WTC11 (cell line): ENCODE measurements at regions not wholly inside any gene's neighbourhood (a gene's known extent, or its start where the extent isn't known, plus 50 kb on each side); places are given as distances from the start of the nearest gene placed in this dataset.

Experiments
- ATAC-seq: fragments of 200-7000 bp; cut with Tn5 transposase; 2 replicates; pipeline ENCODE4 v1.10.0; 2021; ENCODE audit warnings: mild to moderate bottlenecking, moderate library complexity
- CTCF ChIA-PET: fragments of 300-600 bp; sonication (Branson Sonifier 250); formaldehyde crosslinking; loops from one replicate; lab custom pipeline; 2021; ENCODE audit warnings: antibody characterized with exemption; lab: Charles Lee
- POLR2A ChIA-PET: fragments of 350-600 bp; sonication (Branson Sonifier 250); formaldehyde crosslinking; loops from one replicate; lab custom pipeline; 2021; ENCODE audit warnings: antibody characterized with exemption; lab: Charles Lee
- DNase-seq: peaks from one replicate; pipeline ENCODE4 v3.0.0; 2021; ENCODE audit warnings: low spot score
- H3K27ac Mint-ChIP-seq: 2 replicates; pipeline ENCODE4 v1.8.0; 2021; ENCODE audit warnings: mixed read lengths
- H3K27me3 Mint-ChIP-seq: 2 replicates; pipeline ENCODE4 v1.8.0; 2021; ENCODE audit warnings: low read depth, mild to moderate bottlenecking, moderate library complexity, mixed read lengths
- H3K36me3 Mint-ChIP-seq: 2 replicates; pipeline ENCODE4 v1.8.0; 2021; ENCODE audit warnings: mixed read lengths
- H3K4me1 Mint-ChIP-seq: 2 replicates; pipeline ENCODE4 v1.8.0; 2022; ENCODE audit warnings: mixed read lengths
- H3K4me3 Mint-ChIP-seq: 2 replicates; pipeline ENCODE4 v1.8.0; 2021; ENCODE audit warnings: mild to moderate bottlenecking, moderate library complexity, mixed read lengths
- H3K9me3 Mint-ChIP-seq: 2 replicates; pipeline ENCODE4 v1.8.0; 2021; ENCODE audit warnings: mixed read lengths
- ARID4B ChIP-seq: sonication (generic); formaldehyde crosslinking; IDR thresholded peaks from 2 replicates; pipeline ENCODE4 v1.8.0; 2023; ENCODE audit warnings: missing genetic modification reagents, mild to moderate bottlenecking, borderline replicate concordance
- ATF1 ChIP-seq: sonication (generic); formaldehyde crosslinking; IDR thresholded peaks from 2 replicates; pipeline ENCODE4 v1.8.1; 2023; ENCODE audit warnings: mild to moderate bottlenecking, moderate library complexity, missing genetic modification reagents
- CBFB ChIP-seq: sonication (generic); formaldehyde crosslinking; IDR thresholded peaks from 2 replicates; pipeline ENCODE4 v1.8.1; 2022; ENCODE audit warnings: mild to moderate bottlenecking, low read depth, missing genetic modification reagents
- CREB1 ChIP-seq: sonication (generic); formaldehyde crosslinking; IDR thresholded peaks from 2 replicates; pipeline ENCODE4 v1.8.0; 2023; ENCODE audit warnings: mild to moderate bottlenecking, missing genetic modification reagents
- EMX1 ChIP-seq: fragments of 250-450 bp; sonication (Bioruptor Pico); IDR thresholded peaks from 2 replicates; pipeline ENCODE4 v1.8.0; 2021; ENCODE audit warnings: mild to moderate bottlenecking
- GRHL2 ChIP-seq: fragments of 250-450 bp; sonication (Bioruptor Pico); IDR thresholded peaks from 2 replicates; pipeline ENCODE4 v1.8.0; 2022; ENCODE audit warnings: mild to moderate bottlenecking, moderate library complexity; ENCODE audit not compliant: insufficient replicate concordance, severe bottlenecking
- GTF2I ChIP-seq: fragments of 250-450 bp; sonication (Bioruptor Pico); conservative IDR thresholded peaks from 2 replicates; pipeline ENCODE4 v1.4.0; 2021; ENCODE audit warnings: mild to moderate bottlenecking
- NR3C1 ChIP-seq: sonication (generic); formaldehyde crosslinking; conservative IDR thresholded peaks from 2 replicates; pipeline ENCODE4 v1.8.1; 2023; ENCODE audit warnings: low read depth, mild to moderate bottlenecking, missing genetic modification reagents
- PRDM15 ChIP-seq: sonication (generic); formaldehyde crosslinking; IDR thresholded peaks from 2 replicates; pipeline ENCODE4 v1.8.0; 2022; ENCODE audit warnings: missing genetic modification reagents
- RELA ChIP-seq: sonication (generic); formaldehyde crosslinking; IDR thresholded peaks from 2 replicates; pipeline ENCODE4 v1.8.1; 2022; ENCODE audit warnings: missing genetic modification reagents, mild to moderate bottlenecking, borderline replicate concordance
- ZNF121 ChIP-seq: sonication (generic); formaldehyde crosslinking; IDR thresholded peaks from 2 replicates; pipeline ENCODE4 v1.8.0; 2023; ENCODE audit warnings: missing genetic modification reagents
- ZNF138 ChIP-seq: sonication (generic); formaldehyde crosslinking; conservative IDR thresholded peaks from 2 replicates; pipeline ENCODE4 v1.8.1; 2022; ENCODE audit warnings: mild to moderate bottlenecking, moderate library complexity, missing genetic modification reagents
- ZNF281 ChIP-seq: sonication (generic); formaldehyde crosslinking; IDR thresholded peaks from 2 replicates; pipeline ENCODE4 v1.8.0; 2023; ENCODE audit warnings: mild to moderate bottlenecking, missing genetic modification reagents
- ZNF423 ChIP-seq: fragments of 250-450 bp; sonication (Bioruptor Pico); IDR thresholded peaks from 2 replicates; pipeline ENCODE4 v2.1.2; 2022; ENCODE audit warnings: mild to moderate bottlenecking, moderate library complexity
- ZNF512 ChIP-seq: sonication (generic); formaldehyde crosslinking; IDR thresholded peaks from 2 replicates; pipeline ENCODE4 v1.8.1; 2022; ENCODE audit warnings: missing genetic modification reagents, borderline replicate concordance
- ZSCAN18 ChIP-seq: fragments of 250-450 bp; sonication (Bioruptor Pico); IDR thresholded peaks from 2 replicates; pipeline ENCODE4 v2.1.2; 2022; ENCODE audit warnings: mild to moderate bottlenecking, moderate library complexity

GRCh38 chr10:128451879-128452278 is 325.7 kb upstream of the MKI67 start:
- ChIA-PET POLR2A (no interaction called here), CTCF (no interaction called here)
- Mint-ChIP-seq H3K36me3 (no peaks in the 10 kb centered on the region), H3K27me3 (no peaks in the 10 kb centered on the region; the same call in 1 of the 2 replicates), H3K27ac (no peak overlapping the region), H3K4me1 (peaks cover 6% of the 10 kb centered on the region), H3K4me3 (no peak overlapping the region), H3K9me3 (peaks cover 4% of the 10 kb centered on the region; the same call in 1 of the 2 replicates)
- DNase-seq (no peak), ATAC-seq (no peak)
- TF ChIP-seq RELA (CRISPR knock-in tag) = no peak
- no peak for TF ChIP-seq ZNF512 (CRISPR knock-in tag)
- no peak for TF ChIP-seq ATF1 (CRISPR knock-in tag)
- TF ChIP-seq ZNF121 (CRISPR knock-in tag) = no peak
- no peak for TF ChIP-seq ZNF281
- no peak for TF ChIP-seq ZNF138 (CRISPR knock-in tag)
- TF ChIP-seq CREB1 (CRISPR knock-in tag) = no peak
- TF ChIP-seq CBFB (CRISPR knock-in tag) = no peak
- no peak for TF ChIP-seq ZNF423 (CRISPR knock-in tag)

GRCh38 chr10:128456271-128456670 is 330.0 kb upstream of the MKI67 start:
- Mint-ChIP-seq H3K4me3 (no peak overlapping the region), H3K4me1 (peaks cover 6% of the 10 kb centered on the region), H3K36me3 (no peaks in the 10 kb centered on the region), H3K9me3 (peaks cover 6% of the 10 kb centered on the region; the same call in 1 of the 2 replicates), H3K27ac (no peak overlapping the region), H3K27me3 (no peaks in the 10 kb centered on the region)
- ChIA-PET CTCF (interaction anchor here (0.5 kb wide), 1 partner anchor 548 kb away, joined by 4 read pairs; no protein-coding TSS in a partner anchor), POLR2A (no interaction called here)
- no peak for TF ChIP-seq ZSCAN18 (CRISPR knock-in tag)
- ATAC-seq (no peak), DNase-seq (no peak)

- H3K27me3 Mint-ChIP-seq = no peaks in the 10 kb centered on the region
- ChIA-PET POLR2A (no interaction called here), CTCF (no interaction called here)
- no peak overlapping the region for H3K27ac Mint-ChIP-seq
- DNase-seq = no peak
- H3K4me3 Mint-ChIP-seq = no peak overlapping the region
- H3K36me3 Mint-ChIP-seq = no peaks in the 10 kb centered on the region
- peaks cover 9% of the 10 kb centered on the region for H3K4me1 Mint-ChIP-seq
- peaks cover 6% of the 10 kb centered on the region; the same call in 1 of the 2 replicates for H3K9me3 Mint-ChIP-seq
- ATAC-seq = no peak
- TF ChIP-seq RELA (CRISPR knock-in tag) = no peak
- TF ChIP-seq GTF2I = no peak
- TF ChIP-seq GRHL2 (CRISPR knock-in tag) = no peak
- TF ChIP-seq PRDM15 (CRISPR knock-in tag) = no peak
- no peak for TF ChIP-seq ZSCAN18 (CRISPR knock-in tag)
- no peak for TF ChIP-seq NR3C1 (CRISPR knock-in tag)
- no peak for TF ChIP-seq ARID4B (CRISPR knock-in tag)
- no peak for TF ChIP-seq EMX1
These were observed 330.9 kb upstream of the MKI67 start for GRCh38 chr10:128457136-128457535.
